H1 (cell line): ENCODE measurements at regions not wholly inside any gene's neighbourhood (a gene's known extent, or its start where the extent isn't known, plus 50 kb on each side); places are given as distances from the start of the nearest gene placed in this dataset.

Experiments used
- MAFK ChIP-seq: IDR thresholded peaks from 2 replicates; pipeline ENCODE4 v1.6.1; 2012; ENCODE audit warnings: low read depth, mild to moderate bottlenecking, improper control_type of control experiment, low read length

- no peak for TF ChIP-seq MAFK
- TF ChIP-seq, all 59 proteins: peak for 0
Measured at GRCh38 chr21:16978309-16978895, 534.4 kb upstream of the CXADR start (continued).
